Nephron (organoid): ENCODE measurements at regions not wholly inside any gene's neighbourhood (a gene's known extent, or its start where the extent isn't known, plus 50 kb on each side); places are given as distances from the start of the nearest gene placed in this dataset.

Experiments
- H3K27ac Mint-ChIP-seq, 3 experiments: 2 replicates each; pipeline ENCODE4 v1.8.0; 2020; ENCODE audit warnings: mixed read lengths in 3 of 3, mild to moderate bottlenecking in 2 of 3, moderate library complexity in 1 of 3
- H3K27me3 Mint-ChIP-seq: 2 replicates; pipeline ENCODE4 v1.8.0; 2021; ENCODE audit warnings: low read depth, mild to moderate bottlenecking, moderate library complexity, mixed read lengths
- H3K36me3 Mint-ChIP-seq: 2 replicates; pipeline ENCODE4 v1.8.0; 2020; ENCODE audit warnings: low read depth, mixed read lengths
- H3K4me1 Mint-ChIP-seq: 2 replicates; pipeline ENCODE4 v1.8.0; 2020; ENCODE audit warnings: mixed read lengths
- H3K4me3 Mint-ChIP-seq, 3 experiments: 2 replicates each; pipeline ENCODE4 v1.8.0; 2020; ENCODE audit warnings: mild to moderate bottlenecking in 3 of 3, mixed read lengths in 3 of 3, moderate library complexity in 2 of 3
- H3K9me3 Mint-ChIP-seq: 2 replicates; pipeline ENCODE4 v1.8.0; 2020; ENCODE audit warnings: mixed read lengths
- TF ChIP-seq, protein P1 (sequence below), 3 experiments: fragments of 200-600 bp; sonication (generic); IDR thresholded peaks; one replicate each; pipeline ENCODE4 v1.5.0; 2021; ENCODE audit warnings: antibody characterized with exemption in 3 of 3; ENCODE audit not compliant: unreplicated experiment in 3 of 3

DNA sequence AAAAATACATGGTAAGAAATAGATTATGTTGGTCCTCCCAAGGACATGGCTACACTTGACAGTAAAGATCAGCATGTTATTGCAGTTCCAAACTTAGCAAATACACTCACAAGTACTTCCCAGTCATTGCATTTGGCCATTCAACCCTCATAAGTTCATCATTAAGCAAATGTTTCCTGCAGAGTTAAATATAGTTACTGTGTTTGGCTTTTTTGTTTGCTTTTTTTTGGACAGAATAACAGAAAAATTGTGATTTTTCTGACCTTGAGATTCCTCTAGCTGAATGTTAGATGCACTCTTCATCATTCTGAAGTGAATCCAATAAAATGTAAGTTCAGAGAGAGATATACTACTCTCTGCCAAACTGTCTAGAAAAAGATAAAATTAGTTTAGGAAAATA is 295.3 kb downstream of the GPD2 start:
- H3K4me3 Mint-ChIP-seq, result no peak overlapping the region
- no peaks in the 10 kb centered on the region for H3K4me1 Mint-ChIP-seq
- TF ChIP-seq, protein P1, sequence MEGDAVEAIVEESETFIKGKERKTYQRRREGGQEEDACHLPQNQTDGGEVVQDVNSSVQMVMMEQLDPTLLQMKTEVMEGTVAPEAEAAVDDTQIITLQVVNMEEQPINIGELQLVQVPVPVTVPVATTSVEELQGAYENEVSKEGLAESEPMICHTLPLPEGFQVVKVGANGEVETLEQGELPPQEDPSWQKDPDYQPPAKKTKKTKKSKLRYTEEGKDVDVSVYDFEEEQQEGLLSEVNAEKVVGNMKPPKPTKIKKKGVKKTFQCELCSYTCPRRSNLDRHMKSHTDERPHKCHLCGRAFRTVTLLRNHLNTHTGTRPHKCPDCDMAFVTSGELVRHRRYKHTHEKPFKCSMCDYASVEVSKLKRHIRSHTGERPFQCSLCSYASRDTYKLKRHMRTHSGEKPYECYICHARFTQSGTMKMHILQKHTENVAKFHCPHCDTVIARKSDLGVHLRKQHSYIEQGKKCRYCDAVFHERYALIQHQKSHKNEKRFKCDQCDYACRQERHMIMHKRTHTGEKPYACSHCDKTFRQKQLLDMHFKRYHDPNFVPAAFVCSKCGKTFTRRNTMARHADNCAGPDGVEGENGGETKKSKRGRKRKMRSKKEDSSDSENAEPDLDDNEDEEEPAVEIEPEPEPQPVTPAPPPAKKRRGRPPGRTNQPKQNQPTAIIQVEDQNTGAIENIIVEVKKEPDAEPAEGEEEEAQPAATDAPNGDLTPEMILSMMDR (IDR thresholded peaks at IDR 0.05; ENCODE audit: unreplicated experiment in 3 of 3), result no peak
- no peaks in the 10 kb centered on the region for H3K9me3 Mint-ChIP-seq
- no peak overlapping the region for H3K27ac Mint-ChIP-seq
- H3K36me3 Mint-ChIP-seq, result no peaks in the 10 kb centered on the region
- H3K27me3 Mint-ChIP-seq, result no peaks in the 10 kb centered on the region

DNA sequence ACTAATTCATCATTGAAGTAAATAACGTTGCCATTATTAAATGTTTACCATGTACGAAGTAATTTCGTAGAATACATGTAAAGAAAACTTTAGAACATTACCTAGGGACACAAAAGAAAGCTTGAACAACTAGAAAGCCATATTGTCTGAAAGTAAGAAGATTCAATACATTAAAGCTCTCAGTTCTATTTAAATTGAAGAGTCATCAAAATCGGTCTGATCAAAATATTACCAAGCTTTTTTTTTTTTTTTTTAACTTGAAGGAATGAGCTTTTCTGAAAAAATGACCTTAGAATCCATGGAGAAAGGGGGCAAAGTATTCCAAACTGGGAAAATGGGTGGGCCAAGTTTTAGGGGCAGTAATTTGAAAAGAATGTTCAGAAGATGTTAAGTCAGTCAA is 300.8 kb downstream of the GPD2 start:
- Mint-ChIP-seq H3K4me1 (no peaks in the 10 kb centered on the region), H3K36me3 (no peaks in the 10 kb centered on the region), H3K4me3 (no peak overlapping the region), H3K9me3 (no peaks in the 10 kb centered on the region), H3K27ac (no peak overlapping the region), H3K27me3 (no peaks in the 10 kb centered on the region)
- TF ChIP-seq, protein P1 (IDR thresholded peaks at IDR 0.05; ENCODE audit: unreplicated experiment in 3 of 3), result no peak

DNA sequence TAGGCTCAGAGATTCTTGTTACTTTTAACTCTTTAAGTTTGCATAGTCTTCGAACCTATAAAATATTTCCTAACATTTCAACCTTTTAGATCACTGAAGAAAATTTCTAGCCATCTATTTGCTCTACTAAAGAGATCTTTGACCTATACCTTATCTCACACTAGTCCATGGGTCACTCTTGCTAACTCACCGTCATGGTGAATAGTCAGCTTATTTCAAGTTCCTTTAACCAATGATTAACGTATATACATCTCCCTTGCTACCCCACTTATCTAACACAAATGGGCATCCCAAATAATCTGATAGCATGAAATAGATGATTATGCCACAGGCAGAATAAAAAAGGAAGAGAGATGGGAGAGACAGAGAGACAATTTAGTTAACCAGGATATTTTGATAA is 303.1 kb downstream of the GPD2 start:
- H3K27me3 Mint-ChIP-seq, result no peaks in the 10 kb centered on the region
- H3K4me1 Mint-ChIP-seq, result no peaks in the 10 kb centered on the region
- TF ChIP-seq, protein P1 (IDR thresholded peaks at IDR 0.05; ENCODE audit: unreplicated experiment in 3 of 3), result no peak
- H3K36me3 Mint-ChIP-seq, result no peaks in the 10 kb centered on the region
- H3K4me3 Mint-ChIP-seq, result no peak overlapping the region
- no peak overlapping the region for H3K27ac Mint-ChIP-seq
- H3K9me3 Mint-ChIP-seq, result no peaks in the 10 kb centered on the region

DNA sequence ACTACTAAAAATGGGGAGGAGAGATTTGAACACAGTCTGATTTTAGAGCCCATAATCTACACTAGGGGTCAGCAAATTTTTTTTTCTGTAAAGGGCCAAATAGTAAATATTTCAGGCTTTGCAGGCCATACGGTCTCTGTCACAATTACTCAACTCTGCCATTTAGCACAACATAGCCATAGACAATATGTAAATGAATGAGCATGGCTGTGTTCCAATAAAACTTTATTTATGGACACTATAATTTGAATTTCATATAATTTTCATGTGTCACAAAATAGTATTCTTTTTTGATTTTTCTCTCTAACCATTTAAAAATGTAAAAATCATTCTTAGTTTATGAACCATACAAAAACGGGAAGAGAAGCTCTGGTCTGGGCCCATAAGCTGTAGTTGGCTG is 309.4 kb downstream of the GPD2 start:
- no peak overlapping the region for H3K27ac Mint-ChIP-seq
- TF ChIP-seq, protein P1 (IDR thresholded peaks at IDR 0.05; ENCODE audit: unreplicated experiment in 3 of 3), result no peak
- H3K4me1 Mint-ChIP-seq, result no peaks in the 10 kb centered on the region
- no peaks in the 10 kb centered on the region for H3K36me3 Mint-ChIP-seq
- H3K27me3 Mint-ChIP-seq, result no peaks in the 10 kb centered on the region
- no peak overlapping the region for H3K4me3 Mint-ChIP-seq
- no peaks in the 10 kb centered on the region for H3K9me3 Mint-ChIP-seq

DNA sequence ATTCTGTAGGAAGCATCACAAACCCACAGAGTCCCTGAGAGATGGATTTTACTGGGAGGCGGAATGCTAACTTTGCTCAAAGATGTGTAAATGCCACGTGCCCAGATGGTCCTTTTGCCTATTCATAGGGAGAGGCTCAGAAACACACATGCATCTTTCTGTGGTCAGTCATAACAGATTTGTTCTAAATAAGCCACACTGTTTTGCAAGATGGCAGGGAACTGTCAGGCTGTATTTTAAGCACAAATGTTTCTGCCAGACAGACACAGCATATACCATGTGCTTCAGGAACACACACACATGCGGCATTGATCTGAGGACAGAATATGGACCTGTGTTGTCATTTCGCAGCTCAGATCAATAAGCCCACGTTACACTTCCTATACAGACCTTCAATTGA is 312.0 kb downstream of the GPD2 start:
- no peak overlapping the region for H3K27ac Mint-ChIP-seq
- H3K4me1 Mint-ChIP-seq, result no peaks in the 10 kb centered on the region
- no peaks in the 10 kb centered on the region for H3K36me3 Mint-ChIP-seq
- no peaks in the 10 kb centered on the region for H3K9me3 Mint-ChIP-seq
- H3K27me3 Mint-ChIP-seq, result no peaks in the 10 kb centered on the region
- H3K4me3 Mint-ChIP-seq, result no peak overlapping the region
- TF ChIP-seq, protein P1 (IDR thresholded peaks at IDR 0.05; ENCODE audit: unreplicated experiment in 3 of 3), result no peak

DNA sequence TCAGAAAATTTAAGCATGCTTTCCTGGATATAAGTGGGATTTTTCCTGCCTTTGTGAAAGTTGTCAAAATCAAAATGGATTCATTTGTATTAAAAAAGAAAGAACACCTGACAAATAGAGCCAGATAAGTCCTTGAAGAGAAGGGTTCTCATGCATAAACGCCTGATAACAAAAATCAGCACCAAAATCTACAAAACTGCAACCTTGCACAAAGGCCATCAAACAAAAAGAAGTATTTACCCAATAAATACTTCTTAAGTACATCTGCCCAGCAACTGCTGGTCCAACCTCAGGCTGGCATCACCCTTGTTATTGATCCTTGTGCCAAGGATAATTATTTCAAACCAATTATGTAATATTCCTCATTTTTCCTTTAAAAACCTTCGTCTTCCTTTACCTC is 315.9 kb downstream of the GPD2 start:
- no peak overlapping the region for H3K27ac Mint-ChIP-seq
- no peaks in the 10 kb centered on the region for H3K9me3 Mint-ChIP-seq
- H3K4me3 Mint-ChIP-seq, result no peak overlapping the region
- no peaks in the 10 kb centered on the region for H3K36me3 Mint-ChIP-seq
- TF ChIP-seq, protein P1 (IDR thresholded peaks at IDR 0.05; ENCODE audit: unreplicated experiment in 3 of 3), result no peak
- H3K4me1 Mint-ChIP-seq, result no peaks in the 10 kb centered on the region
- no peaks in the 10 kb centered on the region for H3K27me3 Mint-ChIP-seq
